Activated CD4-positive, alpha-beta T cell treated with anti-CD3 and anti-CD28 coated beads, Interleukin-2, amount 10 ng/mL, durations not matched to agents 24 days and 14 days (primary cell): ENCODE measurements at regions not wholly inside any gene's neighbourhood (a gene's known extent, or its start where the extent isn't known, plus 50 kb on each side); places are given as distances from the start of the nearest gene placed in this dataset.

Experiments
- DNase-seq: peaks from one replicate; pipeline ENCODE4 v3.0.0; 2022
- H3K27ac Mint-ChIP-seq: one replicate; pipeline ENCODE4 v1.8.0; 2022; ENCODE audit warnings: mild to moderate bottlenecking, mixed read lengths
- H3K27me3 Mint-ChIP-seq: one replicate; pipeline ENCODE4 v1.8.0; 2022; ENCODE audit warnings: mixed read lengths
- H3K36me3 Mint-ChIP-seq: one replicate; pipeline ENCODE4 v1.8.0; 2022; ENCODE audit warnings: low read depth, mild to moderate bottlenecking, mixed read lengths
- H3K4me1 Mint-ChIP-seq: one replicate; pipeline ENCODE4 v1.8.0; 2021; ENCODE audit warnings: mixed read lengths
- H3K4me3 Mint-ChIP-seq: one replicate; pipeline ENCODE4 v1.8.0; 2022; ENCODE audit warnings: mild to moderate bottlenecking, moderate library complexity, mixed read lengths
- H3K9me3 Mint-ChIP-seq: one replicate; pipeline ENCODE4 v1.8.0; 2021; ENCODE audit warnings: mixed read lengths
- intact Hi-C: fragments of 100-400 bp; cut with micrococcal nuclease; formaldehyde crosslinking; loops from one replicate; pipeline ENCODE4 v1.15.1; 2023

GRCh38 chr6:148222376-148222775 lies 120.3 kb upstream of the SASH1 start:
- Mint-ChIP-seq H3K4me3 (no peak overlapping the region), H3K27ac (no peak overlapping the region), H3K9me3 (no peaks in the 10 kb centered on the region), H3K4me1 (no peaks in the 10 kb centered on the region), H3K27me3 (peaks cover 45% of the 10 kb centered on the region), H3K36me3 (no peaks in the 10 kb centered on the region)
- DNase-seq = no peak
- intact Hi-C loops = no loop called here

GRCh38 chr6:148222846-148223245 lies 119.8 kb upstream of the SASH1 start:
- H3K36me3 Mint-ChIP-seq = no peaks in the 10 kb centered on the region

GRCh38 chr6:148223424-148223842 lies 119.2 kb upstream of the SASH1 start:
- no peak for DNase-seq
- Mint-ChIP-seq H3K27me3 (peaks cover 44% of the 10 kb centered on the region), H3K4me1 (no peaks in the 10 kb centered on the region), H3K4me3 (no peak overlapping the region), H3K9me3 (no peaks in the 10 kb centered on the region), H3K36me3 (no peaks in the 10 kb centered on the region), H3K27ac (no peak overlapping the region)
- intact Hi-C loops = no loop called here

More at GRCh38 chr6:148222846-148223245, 119.8 kb upstream of the SASH1 start:
- Mint-ChIP-seq H3K4me3 (no peak overlapping the region), H3K27me3 (peaks cover 48% of the 10 kb centered on the region), H3K27ac (no peak overlapping the region), H3K4me1 (no peaks in the 10 kb centered on the region), H3K9me3 (no peaks in the 10 kb centered on the region)
- no peak for DNase-seq
- intact Hi-C loops = no loop called here

GRCh38 chr6:148225871-148226270 lies 116.8 kb upstream of the SASH1 start:
- Mint-ChIP-seq H3K4me1 (no peaks in the 10 kb centered on the region), H3K27ac (no peak overlapping the region), H3K9me3 (no peaks in the 10 kb centered on the region), H3K27me3 (peaks cover 32% of the 10 kb centered on the region), H3K36me3 (no peaks in the 10 kb centered on the region), H3K4me3 (no peak overlapping the region)
- DNase-seq = no peak
- intact Hi-C loops = no loop called here

GRCh38 chr6:148226284-148226683 lies 116.4 kb upstream of the SASH1 start:
- Mint-ChIP-seq H3K36me3 (no peaks in the 10 kb centered on the region), H3K9me3 (no peaks in the 10 kb centered on the region), H3K27ac (no peak overlapping the region), H3K27me3 (peaks cover 28% of the 10 kb centered on the region), H3K4me1 (no peaks in the 10 kb centered on the region), H3K4me3 (no peak overlapping the region)
- intact Hi-C loops = no loop called here
- DNase-seq = no peak

GRCh38 chr6:148231572-148231971 lies 111.1 kb upstream of the SASH1 start:
- Mint-ChIP-seq H3K27me3 (peaks cover 16% of the 10 kb centered on the region), H3K27ac (no peak overlapping the region), H3K9me3 (no peaks in the 10 kb centered on the region), H3K36me3 (no peaks in the 10 kb centered on the region), H3K4me3 (no peak overlapping the region), H3K4me1 (no peaks in the 10 kb centered on the region)
- intact Hi-C loops = no loop called here
- no peak for DNase-seq

GRCh38 chr6:148235446-148235845 lies 107.2 kb upstream of the SASH1 start:
- DNase-seq = no peak
- H3K4me1 Mint-ChIP-seq = no peaks in the 10 kb centered on the region
- no peak overlapping the region for H3K4me3 Mint-ChIP-seq
- H3K27me3 Mint-ChIP-seq = peaks cover 7% of the 10 kb centered on the region
- no peaks in the 10 kb centered on the region for H3K36me3 Mint-ChIP-seq
- no peak overlapping the region for H3K27ac Mint-ChIP-seq
- intact Hi-C loops = no loop called here
- H3K9me3 Mint-ChIP-seq = no peaks in the 10 kb centered on the region

GRCh38 chr6:148238713-148239112 lies 103.9 kb upstream of the SASH1 start:
- no peak for DNase-seq
- H3K27me3 Mint-ChIP-seq = peaks cover 4% of the 10 kb centered on the region
- H3K36me3 Mint-ChIP-seq = no peaks in the 10 kb centered on the region
- no peaks in the 10 kb centered on the region for H3K9me3 Mint-ChIP-seq
- intact Hi-C loops = no loop called here
- H3K4me3 Mint-ChIP-seq = no peak overlapping the region
- no peak overlapping the region for H3K27ac Mint-ChIP-seq
- H3K4me1 Mint-ChIP-seq = no peaks in the 10 kb centered on the region

- intact Hi-C loops = no loop called here
- DNase-seq = no peak
- Mint-ChIP-seq H3K27me3 (peaks cover 4% of the 10 kb centered on the region), H3K4me1 (no peaks in the 10 kb centered on the region), H3K4me3 (no peak overlapping the region), H3K9me3 (no peaks in the 10 kb centered on the region), H3K27ac (no peak overlapping the region), H3K36me3 (no peaks in the 10 kb centered on the region)
Observed at GRCh38 chr6:148239215-148239614, 103.4 kb upstream of the SASH1 start.

- no peak overlapping the region for H3K27ac Mint-ChIP-seq
- intact Hi-C loops = no loop called here
- no peaks in the 10 kb centered on the region for H3K4me1 Mint-ChIP-seq
- H3K4me3 Mint-ChIP-seq = no peak overlapping the region
- no peaks in the 10 kb centered on the region for H3K36me3 Mint-ChIP-seq
- DNase-seq = no peak
- H3K27me3 Mint-ChIP-seq = peaks cover 3% of the 10 kb centered on the region
- H3K9me3 Mint-ChIP-seq = no peaks in the 10 kb centered on the region
Observed at GRCh38 chr6:148239801-148240460, 102.7 kb upstream of the SASH1 start.

GRCh38 chr6:148240461-148240840 lies 102.2 kb upstream of the SASH1 start:
- intact Hi-C loops = no loop called here
- DNase-seq = no peak
- no peaks in the 10 kb centered on the region for H3K36me3 Mint-ChIP-seq
- no peaks in the 10 kb centered on the region for H3K4me1 Mint-ChIP-seq
- no peaks in the 10 kb centered on the region for H3K9me3 Mint-ChIP-seq
- H3K27ac Mint-ChIP-seq = no peak overlapping the region
- peaks cover 8% of the 10 kb centered on the region for H3K27me3 Mint-ChIP-seq
- no peak overlapping the region for H3K4me3 Mint-ChIP-seq

GRCh38 chr6:148240861-148241477 lies 101.7 kb upstream of the SASH1 start:
- Mint-ChIP-seq H3K36me3 (no peaks in the 10 kb centered on the region), H3K27ac (no peak overlapping the region), H3K4me3 (no peak overlapping the region), H3K9me3 (no peaks in the 10 kb centered on the region), H3K27me3 (peaks cover 8% of the 10 kb centered on the region), H3K4me1 (no peaks in the 10 kb centered on the region)
- no peak for DNase-seq
- intact Hi-C loops = no loop called here

GRCh38 chr6:148242180-148242579 lies 100.5 kb upstream of the SASH1 start:
- Mint-ChIP-seq H3K9me3 (no peaks in the 10 kb centered on the region), H3K4me1 (no peaks in the 10 kb centered on the region), H3K36me3 (no peaks in the 10 kb centered on the region), H3K4me3 (no peak overlapping the region), H3K27me3 (peaks cover 10% of the 10 kb centered on the region), H3K27ac (no peak overlapping the region)
- no peak for DNase-seq
- intact Hi-C loops = no loop called here

- H3K4me1 Mint-ChIP-seq = no peaks in the 10 kb centered on the region
- intact Hi-C loops = no loop called here
- H3K27ac Mint-ChIP-seq = no peak overlapping the region
- no peaks in the 10 kb centered on the region for H3K9me3 Mint-ChIP-seq
- H3K27me3 Mint-ChIP-seq = peaks cover 20% of the 10 kb centered on the region
- DNase-seq = no peak
- no peak overlapping the region for H3K4me3 Mint-ChIP-seq
- no peaks in the 10 kb centered on the region for H3K36me3 Mint-ChIP-seq
Observed at GRCh38 chr6:148244217-148244935, 98.3 kb upstream of the SASH1 start.
